ENCODE measurements at regions not wholly inside any gene's neighbourhood (a gene's known extent, or its start where the extent isn't known, plus 50 kb on each side); places are given as distances from the start of the nearest gene placed in this dataset.
"Not testable (repeated sequence)": the region's sequence is repeated elsewhere in the genome, so short reads cannot be mapped to it uniquely, and the experiment has no call there.

- DNase-seq (ENCODE audit: low spot score), result no peak
Observed at GRCh38 chr1:232416026-232416568, 213.8 kb downstream of the SIPA1L2 start.

- DNase-seq (ENCODE audit: low spot score), result not testable (repeated sequence)
Observed at GRCh38 chr1:232415481-232415880, 214.5 kb downstream of the SIPA1L2 start.

GRCh38 chr1:232414100-232414499 is 215.8 kb downstream of the SIPA1L2 start:
- DNase-seq (ENCODE audit: low spot score), result no peak

GRCh38 chr1:232413674-232414073 is 216.3 kb downstream of the SIPA1L2 start:
- no peak for DNase-seq (ENCODE audit: low spot score)

- no peak for DNase-seq (ENCODE audit: low spot score)
Observed at GRCh38 chr1:232409584-232409983, 220.3 kb downstream of the SIPA1L2 start.

GRCh38 chr1:232407120-232407519 is 222.8 kb downstream of the SIPA1L2 start:
- no peak for DNase-seq (ENCODE audit: low spot score)

GRCh38 chr1:232405781-232406180 is 224.2 kb downstream of the SIPA1L2 start:
- DNase-seq (ENCODE audit: low spot score), result no peak

GRCh38 chr1:232404981-232405731 is 224.8 kb downstream of the SIPA1L2 start:
- DNase-seq (ENCODE audit: low spot score), result no peak

- DNase-seq (ENCODE audit: low spot score), result no peak
Observed at GRCh38 chr1:232404227-232404626, 225.7 kb downstream of the SIPA1L2 start.

- no peak for DNase-seq (ENCODE audit: low spot score)
Observed at GRCh38 chr1:232403017-232403714, 226.8 kb downstream of the SIPA1L2 start.

GRCh38 chr1:232398823-232399222 is 231.1 kb downstream of the SIPA1L2 start:
- DNase-seq (ENCODE audit: low spot score), result no peak

GRCh38 chr1:232393444-232394146 is 236.3 kb downstream of the SIPA1L2 start:
- no peak for DNase-seq (ENCODE audit: low spot score)

GRCh38 chr1:232393010-232393409 is 236.9 kb downstream of the SIPA1L2 start:
- peak; percentile 35 for DNase-seq (ENCODE audit: low spot score)

- DNase-seq (ENCODE audit: low spot score), result no peak
Observed at GRCh38 chr1:232390590-232390989, 239.3 kb downstream of the SIPA1L2 start.

- DNase-seq (ENCODE audit: low spot score), result no peak
Observed at GRCh38 chr1:232389744-232390143, 240.2 kb downstream of the SIPA1L2 start.

- no peak for DNase-seq (ENCODE audit: low spot score)
Observed at GRCh38 chr1:232388363-232388762, 241.6 kb downstream of the SIPA1L2 start.

- DNase-seq (ENCODE audit: low spot score), result no peak
Observed at GRCh38 chr1:232386721-232387510, 243.0 kb downstream of the SIPA1L2 start.

GRCh38 chr1:232386294-232386693 is 243.6 kb downstream of the SIPA1L2 start:
- no peak for DNase-seq (ENCODE audit: low spot score)

GRCh38 chr1:232385221-232385620 is 244.7 kb downstream of the SIPA1L2 start:
- peak; percentile 63 for DNase-seq (ENCODE audit: low spot score)

GRCh38 chr1:232384171-232384883 is 245.6 kb downstream of the SIPA1L2 start:
- DNase-seq (ENCODE audit: low spot score), result no peak

GRCh38 chr1:232383455-232384123 is 246.3 kb downstream of the SIPA1L2 start:
- no peak for DNase-seq (ENCODE audit: low spot score)

Measured in AG08395 (cell line).